Activated CD8-positive, alpha-beta T cell treated with anti-CD3 and anti-CD28 coated beads for 36 hours (primary cell): ENCODE measurements at regions not wholly inside any gene's neighbourhood (a gene's known extent, or its start where the extent isn't known, plus 50 kb on each side); places are given as distances from the start of the nearest gene placed in this dataset.

Experiments
- ATAC-seq: fragments of 200-7000 bp; cut with Tn5 transposase; one replicate; pipeline ENCODE4 v1.10.0; 2021; ENCODE audit warnings: mild to moderate bottlenecking, moderate library complexity
- CTCF ChIA-PET: fragments of 350-600 bp; sonication (Branson Sonifier 250); formaldehyde crosslinking; loops from one replicate; lab custom pipeline; 2021; ENCODE audit warnings: antibody characterized with exemption; lab: Charles Lee
- POLR2A ChIA-PET: fragments of 350-600 bp; sonication (Branson Sonifier 250); formaldehyde crosslinking; loops from one replicate; lab custom pipeline; 2021; ENCODE audit warnings: antibody characterized with exemption; lab: Charles Lee
- DNase-seq: peaks from one replicate; pipeline ENCODE4 v3.0.0-alpha.2; 2020
- H3K27ac Mint-ChIP-seq: one replicate; pipeline ENCODE4 v1.8.0; 2021; ENCODE audit warnings: mild to moderate bottlenecking, mixed read lengths
- H3K27me3 Mint-ChIP-seq: one replicate; pipeline ENCODE4 v1.8.0; 2021; ENCODE audit warnings: mixed read lengths
- H3K36me3 Mint-ChIP-seq: one replicate; pipeline ENCODE4 v1.8.0; 2021; ENCODE audit warnings: low read depth, mixed read lengths
- H3K4me1 Mint-ChIP-seq: one replicate; pipeline ENCODE4 v1.8.0; 2021; ENCODE audit warnings: low read depth, mixed read lengths
- H3K4me3 Mint-ChIP-seq: one replicate; pipeline ENCODE4 v1.8.0; 2021; ENCODE audit warnings: mild to moderate bottlenecking, moderate library complexity, mixed read lengths
- H3K9me3 Mint-ChIP-seq: one replicate; pipeline ENCODE4 v1.8.0; 2021; ENCODE audit warnings: mixed read lengths
- intact Hi-C: fragments of 100-400 bp; cut with micrococcal nuclease; formaldehyde crosslinking; loops from one replicate; pipeline ENCODE4 v1.10.0; 2022
- TF ChIP-seq, protein P1 (sequence below): fragments of 200-600 bp; IDR thresholded peaks from one replicate; pipeline ENCODE4 v1.8.0; 2022; ENCODE audit warnings: antibody characterized with exemption, mild to moderate bottlenecking

DNA sequence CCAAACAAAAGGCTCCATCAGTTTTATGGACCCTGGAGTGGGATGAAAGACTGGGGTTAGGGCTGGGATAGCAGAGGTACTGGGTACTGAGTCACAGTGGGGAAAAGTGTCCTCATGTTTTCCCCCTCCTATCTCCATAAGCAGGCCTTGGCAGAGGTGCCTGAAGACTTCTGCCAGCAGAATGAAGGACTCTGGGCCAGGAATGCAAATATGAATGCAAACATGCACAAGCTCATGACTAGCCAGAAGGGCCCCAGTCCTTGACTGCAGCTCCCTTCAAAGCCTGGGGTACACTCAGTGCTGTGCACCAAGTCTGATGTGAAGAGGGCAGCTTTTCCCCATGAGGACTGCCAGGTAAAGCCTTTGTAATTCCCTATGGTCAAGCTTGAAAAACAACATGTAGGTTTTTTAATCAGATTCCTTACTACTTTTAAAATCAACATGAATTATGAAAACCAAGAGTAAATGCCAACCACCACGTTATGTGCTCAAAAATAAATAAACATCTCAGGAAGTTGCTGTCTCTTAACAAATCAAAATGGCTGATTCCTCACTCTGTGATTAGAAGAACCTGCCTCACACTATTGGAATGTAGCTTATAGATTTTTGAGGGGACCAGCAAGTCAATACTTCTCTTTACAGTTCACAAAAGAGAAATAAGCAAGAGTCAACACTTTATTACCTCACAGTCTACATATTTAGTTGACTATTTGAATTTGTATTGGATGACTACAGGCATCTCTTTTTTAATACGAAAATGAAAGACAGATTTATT is 1512.0 kb downstream of the ARAP2 start:
- Mint-ChIP-seq H3K36me3 (no peaks in the 10 kb centered on the region), H3K27ac (no peak overlapping the region), H3K4me3 (no peak overlapping the region), H3K9me3 (peaks cover 11% of the 10 kb centered on the region), H3K4me1 (no peaks in the 10 kb centered on the region), H3K27me3 (no peaks in the 10 kb centered on the region)
- DNase-seq: no peak
- TF ChIP-seq, protein P1, sequence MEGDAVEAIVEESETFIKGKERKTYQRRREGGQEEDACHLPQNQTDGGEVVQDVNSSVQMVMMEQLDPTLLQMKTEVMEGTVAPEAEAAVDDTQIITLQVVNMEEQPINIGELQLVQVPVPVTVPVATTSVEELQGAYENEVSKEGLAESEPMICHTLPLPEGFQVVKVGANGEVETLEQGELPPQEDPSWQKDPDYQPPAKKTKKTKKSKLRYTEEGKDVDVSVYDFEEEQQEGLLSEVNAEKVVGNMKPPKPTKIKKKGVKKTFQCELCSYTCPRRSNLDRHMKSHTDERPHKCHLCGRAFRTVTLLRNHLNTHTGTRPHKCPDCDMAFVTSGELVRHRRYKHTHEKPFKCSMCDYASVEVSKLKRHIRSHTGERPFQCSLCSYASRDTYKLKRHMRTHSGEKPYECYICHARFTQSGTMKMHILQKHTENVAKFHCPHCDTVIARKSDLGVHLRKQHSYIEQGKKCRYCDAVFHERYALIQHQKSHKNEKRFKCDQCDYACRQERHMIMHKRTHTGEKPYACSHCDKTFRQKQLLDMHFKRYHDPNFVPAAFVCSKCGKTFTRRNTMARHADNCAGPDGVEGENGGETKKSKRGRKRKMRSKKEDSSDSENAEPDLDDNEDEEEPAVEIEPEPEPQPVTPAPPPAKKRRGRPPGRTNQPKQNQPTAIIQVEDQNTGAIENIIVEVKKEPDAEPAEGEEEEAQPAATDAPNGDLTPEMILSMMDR: no peak
- CTCF ChIA-PET: no interaction called here
- POLR2A ChIA-PET: no interaction called here
- intact Hi-C loops: no loop called here
- ATAC-seq: no peak

DNA sequence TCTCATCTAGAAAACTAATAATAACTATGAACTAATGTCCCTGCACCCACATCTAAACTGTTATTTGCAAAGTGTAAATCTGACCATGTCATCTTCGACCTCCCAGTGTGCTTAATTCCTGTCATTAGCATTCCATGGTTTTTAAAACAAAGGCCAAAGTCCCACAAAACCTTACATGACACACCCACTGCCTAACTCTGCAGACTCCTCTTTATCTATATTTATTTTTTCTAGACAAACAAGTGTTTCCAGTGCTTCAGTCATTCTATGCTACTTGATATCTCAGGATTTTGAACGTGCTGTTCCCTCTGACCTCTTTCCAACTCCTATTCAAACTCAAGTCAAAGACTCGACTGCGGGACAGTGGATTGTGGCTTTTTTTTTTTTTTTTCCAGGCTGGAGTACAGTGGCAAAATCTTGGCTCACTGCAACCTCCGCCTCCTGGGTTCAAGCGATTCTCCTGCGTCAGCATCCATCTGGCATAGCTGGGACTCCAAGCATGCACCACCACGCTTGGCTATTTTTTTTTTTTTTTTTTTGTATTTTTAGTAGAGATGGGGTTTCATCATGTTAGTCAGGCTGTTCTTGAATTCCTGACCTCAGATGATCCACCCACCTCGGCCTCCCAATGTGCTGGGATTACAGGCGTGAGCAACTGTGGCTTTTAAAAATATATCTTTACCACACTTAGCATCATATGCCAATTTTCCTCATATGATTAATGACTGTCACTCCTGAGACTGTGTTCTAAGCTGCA is 1511.0 kb downstream of the ARAP2 start:
- H3K36me3 Mint-ChIP-seq: no peaks in the 10 kb centered on the region
- no peak overlapping the region for H3K27ac Mint-ChIP-seq
- ATAC-seq (no peak), DNase-seq (no peak)
- ChIA-PET POLR2A (no interaction called here), CTCF (no interaction called here)
- intact Hi-C loops: no loop called here
- no peaks in the 10 kb centered on the region for H3K27me3 Mint-ChIP-seq
- peaks cover 11% of the 10 kb centered on the region for H3K9me3 Mint-ChIP-seq
- TF ChIP-seq, protein P1: no peak
- H3K4me1 Mint-ChIP-seq: no peaks in the 10 kb centered on the region
- H3K4me3 Mint-ChIP-seq: no peak overlapping the region

DNA sequence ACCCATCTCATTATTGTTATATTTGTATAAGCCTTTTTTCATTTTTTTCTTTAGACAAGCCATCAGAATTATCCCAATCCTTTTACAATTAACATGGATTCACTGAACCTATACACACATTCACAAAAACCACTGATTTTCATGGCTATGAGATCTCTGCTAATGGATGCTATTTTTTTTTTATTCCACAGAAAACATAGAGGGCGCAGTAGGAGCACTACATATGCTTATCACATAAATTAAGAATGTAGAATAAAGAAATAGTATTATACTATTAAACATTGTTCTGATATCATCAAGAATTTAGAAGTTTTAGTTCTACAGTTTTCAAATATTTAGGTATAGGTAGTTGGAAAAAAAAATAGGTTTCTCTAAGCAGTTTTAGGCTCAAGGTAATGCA is 1477.4 kb downstream of the ARAP2 start:
- peaks cover 2% of the 10 kb centered on the region for H3K9me3 Mint-ChIP-seq
- H3K4me1 Mint-ChIP-seq: no peaks in the 10 kb centered on the region
- DNase-seq (no peak), ATAC-seq (no peak)
- no peak overlapping the region for H3K27ac Mint-ChIP-seq
- no peaks in the 10 kb centered on the region for H3K36me3 Mint-ChIP-seq
- no peak overlapping the region for H3K4me3 Mint-ChIP-seq
- intact Hi-C loops: no loop called here
- POLR2A ChIA-PET: no interaction called here
- TF ChIP-seq, protein P1: no peak
- no peaks in the 10 kb centered on the region for H3K27me3 Mint-ChIP-seq
- CTCF ChIA-PET: no interaction called here

DNA sequence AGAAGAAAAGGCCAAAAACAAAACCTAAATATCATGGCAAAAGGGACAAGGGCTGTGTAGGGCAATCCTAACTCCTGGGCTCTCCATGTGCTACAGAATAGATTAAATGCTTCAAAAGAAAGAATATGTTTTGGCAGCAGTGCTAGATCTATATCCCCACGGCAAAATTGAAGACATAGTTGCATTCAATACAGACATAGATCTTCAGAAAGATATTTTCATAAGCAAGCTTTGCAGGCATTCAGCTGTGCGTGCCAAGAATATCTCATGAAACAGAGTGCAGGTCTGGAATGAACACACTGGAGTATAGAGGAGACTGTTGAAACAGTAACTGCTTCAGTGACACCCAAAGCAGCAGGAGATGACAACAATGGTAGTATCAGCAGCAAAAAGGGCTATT is 1476.9 kb downstream of the ARAP2 start:
- no peak overlapping the region for H3K4me3 Mint-ChIP-seq
- H3K36me3 Mint-ChIP-seq: no peaks in the 10 kb centered on the region
- intact Hi-C loops: no loop called here
- POLR2A ChIA-PET: no interaction called here
- no peak for DNase-seq
- peaks cover 2% of the 10 kb centered on the region for H3K9me3 Mint-ChIP-seq
- TF ChIP-seq, protein P1: no peak
- no peaks in the 10 kb centered on the region for H3K27me3 Mint-ChIP-seq
- H3K27ac Mint-ChIP-seq: no peak overlapping the region
- CTCF ChIA-PET: no interaction called here
- no peak for ATAC-seq
- no peaks in the 10 kb centered on the region for H3K4me1 Mint-ChIP-seq

DNA sequence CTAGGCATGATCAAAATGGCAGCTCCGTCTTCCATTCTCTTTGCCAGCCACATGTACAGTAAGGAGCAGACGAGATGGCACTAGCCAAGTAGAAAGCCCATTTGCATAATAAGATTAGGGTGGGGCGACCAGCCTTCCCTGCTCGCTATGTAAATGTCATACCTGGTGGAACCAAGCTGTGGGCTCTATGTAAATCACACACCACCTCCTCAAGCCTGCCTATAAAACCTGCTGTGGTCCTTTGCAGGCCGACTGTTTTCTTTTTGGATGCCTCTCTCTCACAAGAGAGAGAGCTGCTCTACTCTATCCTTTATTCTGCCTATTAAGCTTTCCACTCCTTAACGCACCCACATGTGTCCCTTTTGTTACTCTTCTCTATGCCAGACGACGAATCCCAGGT is 1472.7 kb downstream of the ARAP2 start:
- DNase-seq (no peak), ATAC-seq (no peak)
- Mint-ChIP-seq H3K4me1 (no peaks in the 10 kb centered on the region), H3K4me3 (no peak overlapping the region), H3K36me3 (no peaks in the 10 kb centered on the region), H3K27me3 (no peaks in the 10 kb centered on the region), H3K27ac (no peak overlapping the region), H3K9me3 (peaks cover 8% of the 10 kb centered on the region)
- ChIA-PET POLR2A (no interaction called here), CTCF (no interaction called here)
- intact Hi-C loops: no loop called here
- TF ChIP-seq, protein P1: no peak
